ENCODE measurements at regions not wholly inside any gene's neighbourhood (a gene's known extent, or its start where the extent isn't known, plus 50 kb on each side); places are given as distances from the start of the nearest gene placed in this dataset.

DNA sequence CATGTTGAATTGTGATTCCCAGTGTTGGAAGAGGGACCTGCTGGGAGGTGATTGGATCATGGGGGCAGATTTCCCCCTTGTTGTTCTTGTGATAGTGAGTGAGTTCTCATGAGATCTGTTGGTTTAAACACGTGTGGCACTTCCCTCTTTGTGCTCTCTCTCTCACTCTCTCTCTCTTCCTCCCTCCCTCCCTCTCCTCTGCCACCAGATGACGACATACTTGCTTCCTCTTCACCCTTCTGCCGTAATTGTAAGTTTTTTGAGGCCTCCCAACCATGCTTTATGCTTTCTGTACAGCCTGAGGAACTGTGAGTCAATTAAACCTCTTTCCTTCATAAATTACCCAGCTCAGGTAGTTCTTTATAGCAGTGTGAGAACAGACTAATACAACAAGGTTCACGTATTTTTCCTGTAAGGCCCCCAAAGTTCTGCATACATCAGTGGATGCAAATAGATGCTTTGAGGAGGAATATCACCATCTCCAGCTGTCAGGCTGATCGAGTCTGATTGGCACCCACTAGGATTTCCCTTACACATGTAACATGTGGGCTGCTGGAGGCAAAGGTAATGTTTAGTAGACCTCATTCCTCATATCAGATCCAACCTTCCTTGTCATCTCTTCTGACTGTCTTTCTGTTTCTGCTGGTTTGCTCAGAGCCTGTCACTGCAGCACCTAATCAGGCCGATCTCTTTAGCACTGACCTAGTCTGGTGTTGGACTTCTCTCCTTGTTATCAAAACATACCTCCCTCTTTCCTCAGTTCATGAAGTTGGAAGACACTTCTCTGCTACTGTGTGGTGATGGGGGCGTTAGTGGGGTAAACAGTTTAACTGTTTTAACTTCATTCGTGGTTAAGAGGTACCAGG, 54.3 kb upstream of the BACH2 start:
- WGBS (ENCODE audit: insufficient coverage), result 50% methylated on average over 3 of the region's 8 CpGs
- Histone ChIP-seq H3K27me3 (ENCODE audit: control insufficient read depth, insufficient read depth, low read length) (no peaks in the 10 kb centered on the region), H3K4me1 (ENCODE audit: control insufficient read depth, insufficient read depth, low read length) (no peaks in the 10 kb centered on the region), H3K36me3 (ENCODE audit: control insufficient read depth, insufficient read depth, low read length) (no peaks in the 10 kb centered on the region), H3K9me3 (ENCODE audit: control insufficient read depth, insufficient read depth, low read length) (no peaks in the 10 kb centered on the region), H3K27ac (ENCODE audit: low read depth, low read length) (no peak overlapping the region), H3K4me3 (ENCODE audit: low read depth, low read length) (no peak overlapping the region)
- DNase-seq (ENCODE audit: low read depth in 4 of 6, low spot score in 6 of 6), result no peak

DNA sequence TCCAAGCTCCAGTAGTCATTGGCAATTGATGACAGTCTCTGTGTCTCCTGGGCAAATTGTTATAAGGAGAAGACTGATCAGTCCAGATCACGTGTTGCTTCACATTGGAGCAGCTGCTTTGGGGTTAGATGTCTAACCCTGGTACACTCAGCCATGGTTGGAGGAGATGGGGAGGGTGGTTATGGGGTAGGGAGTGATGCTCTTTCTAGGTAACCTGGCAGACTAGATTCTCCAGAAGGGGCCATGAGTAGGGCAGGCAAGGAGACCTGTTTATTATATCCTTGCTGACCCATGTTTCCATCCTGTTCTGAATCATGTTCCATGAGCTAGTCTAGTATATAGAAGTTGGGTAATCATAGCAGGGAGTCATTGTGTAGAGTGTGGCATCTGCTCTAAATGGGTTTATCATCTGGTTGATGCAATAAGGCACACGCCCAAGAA, 50.8 kb upstream of the BACH2 start:
- DNase-seq (ENCODE audit: low read depth in 4 of 6, low spot score in 6 of 6), result no peak
- 84% methylated on average over 2 of the region's 2 CpGs for WGBS (ENCODE audit: insufficient coverage)
- no peaks in the 10 kb centered on the region for H3K4me1 ChIP-seq (ENCODE audit: control insufficient read depth, insufficient read depth, low read length)
- H3K9me3 ChIP-seq (ENCODE audit: control insufficient read depth, insufficient read depth, low read length), result no peaks in the 10 kb centered on the region
- no peak overlapping the region for H3K4me3 ChIP-seq (ENCODE audit: low read depth, low read length)
- H3K27ac ChIP-seq (ENCODE audit: low read depth, low read length), result no peak overlapping the region
- no peaks in the 10 kb centered on the region for H3K27me3 ChIP-seq (ENCODE audit: control insufficient read depth, insufficient read depth, low read length)
- no peaks in the 10 kb centered on the region for H3K36me3 ChIP-seq (ENCODE audit: control insufficient read depth, insufficient read depth, low read length)

DNA sequence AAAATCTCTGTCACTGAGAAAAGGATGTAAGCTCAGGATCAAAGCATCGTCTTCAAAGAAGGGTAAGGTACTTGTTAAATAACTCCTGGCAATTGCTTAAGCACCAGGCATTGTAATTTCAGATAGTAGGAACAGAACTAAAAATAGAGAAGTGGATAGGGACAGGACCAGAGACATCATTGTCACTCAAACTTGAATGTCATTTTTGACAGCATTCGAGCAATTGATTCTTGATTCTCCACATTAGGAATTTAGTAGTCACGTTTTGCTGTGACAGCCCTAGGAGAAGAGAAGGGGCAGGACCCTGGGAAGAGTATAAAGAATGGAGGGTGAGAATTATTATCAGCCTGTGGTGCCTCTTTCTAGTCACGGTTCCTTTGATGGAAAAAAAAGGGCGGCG, 50.1 kb upstream of the BACH2 start:
- WGBS (ENCODE audit: insufficient coverage), result 82% methylated on average over 6 of the region's 6 CpGs
- Histone ChIP-seq H3K27ac (ENCODE audit: low read depth, low read length) (no peak overlapping the region), H3K27me3 (ENCODE audit: control insufficient read depth, insufficient read depth, low read length) (no peaks in the 10 kb centered on the region), H3K4me3 (ENCODE audit: low read depth, low read length) (no peak overlapping the region), H3K4me1 (ENCODE audit: control insufficient read depth, insufficient read depth, low read length) (no peaks in the 10 kb centered on the region), H3K9me3 (ENCODE audit: control insufficient read depth, insufficient read depth, low read length) (no peaks in the 10 kb centered on the region), H3K36me3 (ENCODE audit: control insufficient read depth, insufficient read depth, low read length) (no peaks in the 10 kb centered on the region)
- DNase-seq (ENCODE audit: low read depth in 4 of 6, low spot score in 6 of 6), result no peak

Data from spinal cord (tissue), 9 donors.